AG10803 (cell line): ENCODE measurements at regions not wholly inside any gene's neighbourhood (a gene's known extent, or its start where the extent isn't known, plus 50 kb on each side); places are given as distances from the start of the nearest gene placed in this dataset.

Experiments
- DNase-seq: peaks from one replicate; pipeline ENCODE4 v3.0.0; 2010; ENCODE audit warnings: low read depth
- H3K4me3 ChIP-seq: 2 replicates; pipeline ENCODE4 v1.5.1; 2011; ENCODE audit warnings: mild to moderate bottlenecking, low read length, control low read depth
- CTCF ChIP-seq: conservative IDR thresholded peaks from 2 replicates; pipeline ENCODE4 v1.5.1; 2011; ENCODE audit warnings: mild to moderate bottlenecking, low read length, control low read depth, inconsistent platforms

- no peak for TF ChIP-seq CTCF
- no peak for DNase-seq
- H3K4me3 ChIP-seq, result no peak overlapping the region
Measured at GRCh38 chr15:70490148-70490837, 273.1 kb downstream of the UACA start.

GRCh38 chr15:70488941-70489848 is 274.2 kb downstream of the UACA start:
- TF ChIP-seq CTCF, result no peak
- H3K4me3 ChIP-seq, result no peak overlapping the region
- no peak for DNase-seq

GRCh38 chr15:70488002-70488605 is 275.3 kb downstream of the UACA start:
- H3K4me3 ChIP-seq, result no peak overlapping the region
- TF ChIP-seq CTCF, result peak; percentile 97
- peak; percentile 66 for DNase-seq

- no peak overlapping the region for H3K4me3 ChIP-seq
- DNase-seq, result no peak
Measured at GRCh38 chr15:70487387-70487740, 276.0 kb downstream of the UACA start.

GRCh38 chr15:70486451-70487386 is 276.6 kb downstream of the UACA start:
- DNase-seq, result peak; percentile 92
- TF ChIP-seq CTCF, result no peak
- no peak overlapping the region for H3K4me3 ChIP-seq

More at GRCh38 chr15:70487387-70487740, 276.0 kb downstream of the UACA start:
- TF ChIP-seq CTCF, result no peak

- no peak overlapping the region for H3K4me3 ChIP-seq
- DNase-seq, result no peak
- no peak for TF ChIP-seq CTCF
Measured at GRCh38 chr15:70486012-70486411, 277.3 kb downstream of the UACA start.
